Transverse colon (tissue), 4 donors: ENCODE measurements at regions not wholly inside any gene's neighbourhood (a gene's known extent, or its start where the extent isn't known, plus 50 kb on each side); places are given as distances from the start of the nearest gene placed in this dataset.

ENCODE experiments used
- CTCF ChIP-seq, 5 experiments: fragments of 200-600 bp in 3 of 5; fragments of 450-650 bp in 2 of 5; sonication (generic) in 3 of 5; IDR thresholded peaks; 1 replicate in 2 of 5; 2 replicates in 3 of 5; pipeline ENCODE4 v1.5.1; 2016 to 2017; ENCODE audit warnings: antibody characterized with exemption in 5 of 5, inconsistent platforms in 3 of 5, mild to moderate bottlenecking in 2 of 5, moderate library complexity in 1 of 5
- EP300 ChIP-seq: sonication (generic); formaldehyde crosslinking; IDR thresholded peaks from one replicate; pipeline ENCODE4 v1.6.1; 2017; ENCODE audit warnings: antibody characterized with exemption, low read depth
- POLR2A ChIP-seq: fragments of 450-650 bp; IDR thresholded peaks from one replicate; pipeline ENCODE4 v1.6.1; 2016; ENCODE audit warnings: antibody characterized with exemption, mild to moderate bottlenecking, moderate library complexity
- POLR2AphosphoS5 ChIP-seq, 3 donors: sonication (generic); formaldehyde crosslinking; IDR thresholded peaks; one replicate each; pipeline ENCODE4 v1.6.1; 2016; ENCODE audit warnings: antibody characterized with exemption in 3 of 3

GRCh38 chr7:106175507-106175906 lies 63.4 kb upstream of the SYPL1 start:
- no peak for TF ChIP-seq CTCF (IDR thresholded peaks at IDR 0.05)
- TF ChIP-seq POLR2A: no peak
- no peak for TF ChIP-seq EP300
- TF ChIP-seq POLR2AphosphoS5 (IDR thresholded peaks at IDR 0.05): no peak
